Colonic mucosa (tissue), 4 donors: ENCODE measurements at regions not wholly inside any gene's neighbourhood (a gene's known extent, or its start where the extent isn't known, plus 50 kb on each side); places are given as distances from the start of the nearest gene placed in this dataset.

Source experiments
- DNase-seq: peaks from one replicate; pipeline ENCODE4 v3.0.0-alpha.2; 2020
- H3K27ac ChIP-seq: fragments of 200-600 bp; one replicate; pipeline ENCODE4 v1.8.0; 2021
- H3K27me3 ChIP-seq: fragments of 200-600 bp; one replicate; pipeline ENCODE4 v1.8.0; 2021
- H3K36me3 ChIP-seq: fragments of 200-600 bp; one replicate; pipeline ENCODE4 v1.8.0; 2021
- H3K4me1 ChIP-seq: fragments of 200-600 bp; one replicate; pipeline ENCODE4 v1.8.0; 2021; ENCODE audit warnings: mild to moderate bottlenecking
- H3K4me3 ChIP-seq: fragments of 200-600 bp; one replicate; pipeline ENCODE4 v1.8.0; 2021
- H3K9ac ChIP-seq, 2 donors: one replicate each; pipeline ENCODE4 v1.7.0; 2013; ENCODE audit warnings: control low read depth in 2 of 2, low read depth in 2 of 2, low read length in 2 of 2
- H3K9me3 ChIP-seq: fragments of 200-600 bp; one replicate; pipeline ENCODE4 v1.8.0; 2021
- intact Hi-C: fragments of 100-400 bp; cut with DNase I; formaldehyde crosslinking; loops from one replicate; pipeline ENCODE4 v1.14.1; 2022
- TF ChIP-seq, protein P1 (sequence below): fragments of 200-600 bp; IDR thresholded peaks from one replicate; pipeline ENCODE4 v1.8.0; 2022; ENCODE audit warnings: antibody characterized with exemption, mild to moderate bottlenecking
- donor health status: healthy.
- donor health status: DM: no; HTN: no; CAD: no.
- donor health status: DM: no; HTN: no; CAD: no.

DNA sequence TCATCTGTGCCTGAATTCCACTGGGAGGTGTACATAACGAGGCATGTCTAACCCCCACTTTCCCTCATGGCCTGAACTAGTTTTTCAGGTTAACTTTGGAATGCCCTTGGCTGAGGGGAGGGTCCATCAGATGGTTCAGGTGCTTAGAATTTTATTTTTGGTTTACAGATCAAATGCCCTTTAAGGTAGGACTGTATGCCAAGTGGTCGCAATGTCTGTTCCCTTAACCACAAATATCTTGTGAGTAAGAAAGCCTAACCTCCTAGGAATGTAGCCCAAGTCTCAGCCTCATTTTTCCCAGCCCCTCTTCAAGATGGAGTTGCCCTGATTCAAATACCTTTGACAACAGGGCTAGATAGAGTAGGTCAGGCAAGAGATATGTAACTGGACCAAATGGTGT is 78.4 kb downstream of the RNASET2 start:
- Histone ChIP-seq H3K9me3 (no peaks in the 10 kb centered on the region), H3K9ac (no peak overlapping the region), H3K27ac (no peak overlapping the region), H3K4me1 (no peaks in the 10 kb centered on the region), H3K27me3 (no peaks in the 10 kb centered on the region), H3K4me3 (no peak overlapping the region), H3K36me3 (no peaks in the 10 kb centered on the region)
- TF ChIP-seq, protein P1, sequence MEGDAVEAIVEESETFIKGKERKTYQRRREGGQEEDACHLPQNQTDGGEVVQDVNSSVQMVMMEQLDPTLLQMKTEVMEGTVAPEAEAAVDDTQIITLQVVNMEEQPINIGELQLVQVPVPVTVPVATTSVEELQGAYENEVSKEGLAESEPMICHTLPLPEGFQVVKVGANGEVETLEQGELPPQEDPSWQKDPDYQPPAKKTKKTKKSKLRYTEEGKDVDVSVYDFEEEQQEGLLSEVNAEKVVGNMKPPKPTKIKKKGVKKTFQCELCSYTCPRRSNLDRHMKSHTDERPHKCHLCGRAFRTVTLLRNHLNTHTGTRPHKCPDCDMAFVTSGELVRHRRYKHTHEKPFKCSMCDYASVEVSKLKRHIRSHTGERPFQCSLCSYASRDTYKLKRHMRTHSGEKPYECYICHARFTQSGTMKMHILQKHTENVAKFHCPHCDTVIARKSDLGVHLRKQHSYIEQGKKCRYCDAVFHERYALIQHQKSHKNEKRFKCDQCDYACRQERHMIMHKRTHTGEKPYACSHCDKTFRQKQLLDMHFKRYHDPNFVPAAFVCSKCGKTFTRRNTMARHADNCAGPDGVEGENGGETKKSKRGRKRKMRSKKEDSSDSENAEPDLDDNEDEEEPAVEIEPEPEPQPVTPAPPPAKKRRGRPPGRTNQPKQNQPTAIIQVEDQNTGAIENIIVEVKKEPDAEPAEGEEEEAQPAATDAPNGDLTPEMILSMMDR, result no peak
- DNase-seq, result no peak
- intact Hi-C loops, result no loop called here

DNA sequence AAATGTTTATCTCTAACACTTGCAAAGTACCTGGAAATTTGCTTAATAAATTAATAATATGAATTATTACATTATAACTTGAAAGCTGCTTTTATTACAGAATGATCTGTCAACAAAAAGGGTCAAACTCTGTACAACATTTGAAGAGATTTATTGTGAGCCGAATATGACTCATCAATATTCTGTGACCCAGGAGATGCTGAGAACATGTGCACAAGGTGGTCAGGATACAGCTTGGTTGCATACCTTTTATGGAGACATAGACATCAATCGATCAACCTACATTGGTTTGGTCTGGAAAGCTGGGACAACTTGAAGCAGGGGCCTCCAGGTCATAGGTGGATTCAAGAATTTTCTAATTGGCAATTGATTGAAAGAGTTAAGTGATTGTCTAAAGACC is 79.0 kb downstream of the RNASET2 start:
- Histone ChIP-seq H3K9me3 (no peaks in the 10 kb centered on the region), H3K4me1 (no peaks in the 10 kb centered on the region), H3K27ac (no peak overlapping the region), H3K36me3 (no peaks in the 10 kb centered on the region), H3K4me3 (no peak overlapping the region), H3K27me3 (no peaks in the 10 kb centered on the region), H3K9ac (no peak overlapping the region)
- TF ChIP-seq, protein P1, result no peak
- intact Hi-C loops, result no loop called here
- no peak for DNase-seq

DNA sequence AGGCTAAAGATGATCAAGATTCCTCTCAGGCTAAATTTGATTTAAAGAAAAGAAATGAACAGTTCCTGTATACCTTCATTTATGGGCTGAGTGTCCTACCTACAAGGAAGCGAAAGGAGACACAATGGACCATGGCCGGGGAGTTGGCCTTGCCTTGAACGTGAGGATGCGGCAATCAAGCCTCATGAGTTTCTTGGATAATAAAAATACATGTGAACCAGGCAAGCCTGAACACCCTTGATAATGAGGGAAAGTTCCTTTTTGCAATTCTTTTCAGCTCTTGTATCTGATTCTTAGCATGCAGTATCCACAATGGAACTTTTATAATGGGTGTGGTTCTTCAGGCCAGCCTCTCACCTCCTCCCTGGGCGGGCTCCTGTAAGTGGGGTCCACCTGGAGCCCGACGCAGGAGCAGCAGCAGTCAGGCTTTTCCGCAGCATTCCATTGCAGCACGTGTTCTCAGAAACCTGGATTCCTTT is 83.8 kb downstream of the RNASET2 start:
- TF ChIP-seq, protein P1, result no peak

DNA sequence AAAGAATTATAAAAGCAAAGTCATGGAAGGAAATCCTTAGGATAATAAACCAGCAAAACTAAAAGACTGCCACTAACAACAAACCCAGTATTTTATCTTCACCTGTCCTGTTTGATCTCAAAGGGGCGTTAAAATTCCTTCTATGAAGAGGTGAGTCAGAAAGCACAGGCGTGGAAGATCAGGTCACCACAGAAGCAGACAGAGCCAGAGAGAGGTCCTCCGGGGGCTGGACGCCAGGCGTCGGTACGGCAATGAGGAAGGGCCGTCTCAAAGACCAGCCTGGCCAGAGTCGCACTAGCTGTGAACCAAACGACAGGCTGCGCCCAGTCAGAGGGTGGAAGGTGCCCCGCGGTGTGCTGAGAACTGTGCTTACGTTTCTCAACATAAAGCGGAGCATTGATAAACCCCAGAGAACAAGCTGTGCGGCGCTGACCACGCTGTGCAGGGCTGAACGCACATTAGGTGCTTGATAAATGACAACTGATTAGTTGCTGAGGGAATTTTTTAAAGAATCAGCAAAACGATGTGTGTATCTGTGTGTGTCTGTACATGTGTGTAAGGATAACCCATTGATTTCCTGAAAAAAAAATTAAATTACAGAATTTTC is 85.6 kb downstream of the RNASET2 start:
- Histone ChIP-seq H3K27me3 (no peaks in the 10 kb centered on the region), H3K9me3 (no peaks in the 10 kb centered on the region), H3K36me3 (no peaks in the 10 kb centered on the region), H3K4me3 (no peak overlapping the region), H3K4me1 (no peaks in the 10 kb centered on the region), H3K9ac (no peak overlapping the region), H3K27ac (no peak overlapping the region)
- intact Hi-C loops, result no loop called here
- DNase-seq, result no peak
- TF ChIP-seq, protein P1, result no peak

More for the DNA sequence above, 83.8 kb downstream of the RNASET2 start:
- no peak for DNase-seq
- no peaks in the 10 kb centered on the region for H3K4me1 ChIP-seq
- intact Hi-C loops, result no loop called here
- no peak overlapping the region for H3K4me3 ChIP-seq
- no peaks in the 10 kb centered on the region for H3K27me3 ChIP-seq
- H3K9ac ChIP-seq, result no peak overlapping the region
- no peaks in the 10 kb centered on the region for H3K36me3 ChIP-seq
- H3K9me3 ChIP-seq, result no peaks in the 10 kb centered on the region
- H3K27ac ChIP-seq, result no peak overlapping the region

DNA sequence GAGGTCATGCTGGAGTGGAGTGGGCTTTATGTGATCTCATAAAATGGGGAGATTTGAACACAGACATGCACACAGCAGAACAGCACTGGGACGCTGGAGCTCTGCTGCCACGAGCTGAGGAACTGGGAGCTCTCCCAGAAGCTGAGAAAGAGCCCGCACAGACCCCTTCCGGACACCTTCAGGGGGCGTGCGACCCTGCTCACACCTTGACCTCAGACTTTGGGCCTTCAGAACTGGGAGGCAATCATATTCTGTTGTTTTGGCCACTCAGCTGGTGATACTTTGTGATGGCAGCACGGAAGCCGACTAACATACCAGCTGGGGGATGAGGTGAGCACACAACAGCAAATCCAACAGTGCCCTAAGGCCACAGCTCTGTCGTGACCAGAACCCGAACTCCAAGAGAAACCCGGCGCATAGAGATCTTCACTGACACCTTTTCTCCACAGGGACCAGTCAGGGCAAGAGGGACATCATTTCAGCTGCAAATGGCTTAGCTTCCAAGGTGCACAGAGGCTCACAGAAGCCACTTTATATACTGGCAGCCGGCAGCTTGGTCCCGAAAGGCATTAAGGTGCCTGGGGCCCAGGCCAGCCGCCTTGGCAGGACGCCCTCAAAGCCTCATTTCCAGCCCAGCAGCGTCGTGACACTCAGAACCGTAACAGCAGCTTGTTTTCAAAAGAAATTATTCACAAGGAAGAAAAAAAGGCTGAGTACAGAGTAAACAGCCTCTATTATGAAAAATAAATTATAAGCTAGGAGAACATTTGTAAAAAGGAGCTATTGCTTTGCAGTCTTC is 89.3 kb downstream of the RNASET2 start:
- DNase-seq, result no peak

More for the DNA sequence above, 89.3 kb downstream of the RNASET2 start:
- Histone ChIP-seq H3K9me3 (no peaks in the 10 kb centered on the region), H3K36me3 (no peaks in the 10 kb centered on the region), H3K27ac (no peak overlapping the region), H3K4me3 (no peak overlapping the region), H3K4me1 (peaks cover 2% of the 10 kb centered on the region), H3K27me3 (peaks cover 2% of the 10 kb centered on the region), H3K9ac (no peak overlapping the region)
- intact Hi-C loops, result no loop called here
- TF ChIP-seq, protein P1, result no peak
